GM18505 (cell line): ENCODE measurements at regions not wholly inside any gene's neighbourhood (a gene's known extent, or its start where the extent isn't known, plus 50 kb on each side); places are given as distances from the start of the nearest gene placed in this dataset.

Source experiments
- ATAC-seq: cut with Tn5 transposase; IDR thresholded peaks from one replicate; pipeline ENCODE4 v1.9.1; 2021; ENCODE audit not compliant: unreplicated experiment
- POLR2A ChIP-seq: IDR thresholded peaks from 4 replicates; pipeline ENCODE4 v1.6.1; 2011; ENCODE audit warnings: borderline replicate concordance; ENCODE audit not compliant: insufficient read depth, insufficient read length; ENCODE audit errors: extremely low read depth

GRCh38 chr18:42576124-42576523, 539.4 kb downstream of the RIT2 start:
- ATAC-seq: no peak
- TF ChIP-seq POLR2A: no peak

- no peak for ATAC-seq
- no peak for TF ChIP-seq POLR2A
Observed at GRCh38 chr18:42578792-42579191, 536.7 kb downstream of the RIT2 start.

GRCh38 chr18:42582266-42582665, 533.2 kb downstream of the RIT2 start:
- ATAC-seq: no peak
- no peak for TF ChIP-seq POLR2A

DNA sequence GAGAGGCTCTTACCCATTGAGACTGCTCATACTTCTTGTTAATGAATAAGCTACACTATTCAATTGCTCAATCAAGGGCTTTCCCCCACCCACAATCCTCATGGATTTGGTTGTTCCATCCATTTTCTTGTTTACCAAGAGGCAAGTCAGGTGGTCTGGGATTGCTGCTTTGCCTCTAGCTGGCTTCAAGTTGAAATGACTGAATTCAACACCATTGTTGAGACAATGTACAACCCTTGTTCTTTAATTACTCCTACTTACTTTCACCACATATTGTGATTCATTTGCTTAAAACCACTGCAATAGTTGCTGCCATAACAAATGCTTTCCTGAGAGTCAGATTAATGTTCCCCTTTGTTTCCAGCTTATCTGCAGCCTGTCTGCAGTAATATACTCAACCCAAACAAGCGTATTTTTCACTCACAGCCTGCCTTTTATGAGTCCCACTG, 532.2 kb downstream of the RIT2 start:
- no peak for ATAC-seq
- no peak for TF ChIP-seq POLR2A

DNA sequence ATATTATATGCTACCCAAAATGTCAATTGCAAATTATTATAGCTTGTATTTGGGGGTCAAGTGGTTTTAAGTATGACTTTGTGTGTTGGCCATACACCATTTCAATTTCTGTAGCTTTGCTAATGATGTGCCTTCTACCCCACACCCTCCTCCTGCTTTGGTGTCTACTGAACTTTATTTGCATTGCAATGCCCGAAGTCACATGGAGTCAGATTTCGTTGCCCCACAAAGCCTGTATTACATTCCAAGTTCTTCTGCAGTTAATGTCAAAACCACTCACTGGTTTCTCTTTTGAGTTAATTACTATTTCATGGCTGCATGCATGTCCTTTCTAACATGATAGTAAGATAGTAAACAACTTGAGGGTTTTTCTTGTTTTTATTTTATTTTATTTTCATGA, 528.9 kb downstream of the RIT2 start:
- ATAC-seq: no peak
- no peak for TF ChIP-seq POLR2A

- no peak for ATAC-seq
- TF ChIP-seq POLR2A: no peak
Observed at GRCh38 chr18:42588786-42589185, 526.7 kb downstream of the RIT2 start.

DNA sequence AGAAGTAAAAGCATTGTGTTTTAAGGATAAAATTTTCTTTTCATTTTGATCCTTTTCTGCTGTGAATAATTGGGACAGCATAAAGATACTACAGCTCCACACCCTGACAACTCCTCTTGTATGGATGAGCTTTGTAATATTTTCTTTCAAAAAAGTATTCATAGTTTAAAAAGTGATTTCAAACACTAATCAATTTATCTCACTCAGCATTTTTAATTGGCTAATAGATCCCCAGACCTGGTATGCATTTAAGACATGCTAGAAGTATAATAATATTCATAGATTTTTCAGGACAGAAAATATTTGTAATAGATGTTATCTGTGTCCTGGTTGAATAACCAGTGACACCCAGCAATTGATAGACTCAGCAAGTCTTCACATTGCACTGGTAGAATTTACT, 510.7 kb downstream of the RIT2 start:
- no peak for ATAC-seq
- no peak for TF ChIP-seq POLR2A

- TF ChIP-seq POLR2A: no peak
- ATAC-seq: no peak
Observed at GRCh38 chr18:42606886-42607495, 508.5 kb downstream of the RIT2 start.

DNA sequence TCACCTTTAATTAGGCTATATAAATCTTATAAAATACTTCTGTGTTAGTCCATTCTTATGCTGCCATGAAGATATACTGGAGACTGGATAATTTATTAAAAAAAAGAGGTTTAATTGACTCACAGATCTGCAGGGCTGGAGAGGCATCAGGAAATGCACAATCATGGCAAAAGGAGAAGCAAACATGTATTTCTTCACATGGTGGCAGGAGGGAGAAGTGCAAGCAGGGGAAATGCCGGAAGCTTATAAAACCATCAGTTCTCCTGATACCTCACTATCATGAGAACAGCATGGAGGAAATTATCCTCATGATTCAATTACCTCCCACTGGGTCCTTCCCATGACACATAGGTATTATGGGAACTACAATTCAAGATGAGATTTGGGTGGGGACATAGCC, 504.4 kb downstream of the RIT2 start:
- no peak for TF ChIP-seq POLR2A
- no peak for ATAC-seq

DNA sequence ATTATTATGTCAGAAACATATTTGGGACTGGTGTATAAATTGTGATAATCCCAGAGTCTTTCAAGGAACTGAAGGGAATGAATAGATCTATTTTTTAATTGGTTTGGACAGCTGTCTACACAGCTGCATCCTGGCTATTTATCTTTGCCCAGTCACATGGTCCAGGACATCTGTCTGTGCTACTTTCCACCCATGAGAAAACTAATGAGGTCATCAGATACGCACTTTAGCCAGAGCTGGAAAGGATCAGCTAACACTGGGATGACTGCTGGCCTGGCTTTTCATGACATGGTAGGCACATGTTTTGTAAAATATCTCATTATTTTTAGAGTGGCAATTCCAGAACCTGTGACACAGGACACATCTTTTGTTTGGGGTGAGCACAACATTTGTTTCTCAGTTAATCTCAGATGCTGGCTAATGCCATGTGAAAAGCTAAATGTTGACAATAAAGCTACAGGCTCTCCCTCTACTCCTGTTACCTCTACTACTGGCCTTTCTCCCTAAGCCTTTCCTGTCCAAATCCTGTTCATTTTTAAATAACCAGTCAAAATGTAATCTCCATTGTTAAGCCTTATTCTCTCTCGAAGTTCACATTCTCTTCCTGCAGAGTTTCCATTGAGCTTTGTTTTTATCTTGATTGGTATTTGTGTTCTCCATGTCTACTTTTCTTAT, 500.7 kb downstream of the RIT2 start:
- ATAC-seq: no peak
- TF ChIP-seq POLR2A: no peak

- ATAC-seq: no peak
Observed at GRCh38 chr18:42617221-42617620, 498.3 kb downstream of the RIT2 start.

GRCh38 chr18:42619771-42620170, 495.7 kb downstream of the RIT2 start:
- no peak for ATAC-seq
- TF ChIP-seq POLR2A: no peak

More at GRCh38 chr18:42617221-42617620, 498.3 kb downstream of the RIT2 start:
- TF ChIP-seq POLR2A: no peak

GRCh38 chr18:42620657-42621056, 494.8 kb downstream of the RIT2 start:
- no peak for ATAC-seq
- no peak for TF ChIP-seq POLR2A

DNA sequence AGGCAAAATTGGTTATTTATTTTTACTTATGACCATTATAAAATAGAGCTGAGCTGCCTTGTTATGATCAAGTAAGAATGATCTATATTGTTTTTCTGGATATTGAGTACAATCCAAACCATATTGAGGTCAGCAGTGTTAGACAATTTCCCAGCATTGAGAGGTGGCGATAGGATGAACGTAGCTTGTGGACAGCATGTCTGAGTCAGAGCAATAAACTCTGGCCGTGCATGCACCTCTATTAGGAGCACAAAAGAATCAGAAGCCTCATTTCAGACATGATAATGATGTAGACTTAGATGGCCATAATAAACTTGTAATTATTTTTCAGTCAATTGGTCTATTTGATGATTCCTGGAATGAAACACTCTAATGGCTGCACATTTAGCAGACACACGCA, 491.6 kb downstream of the RIT2 start:
- TF ChIP-seq POLR2A: no peak
- ATAC-seq: no peak

- ATAC-seq: no peak
- no peak for TF ChIP-seq POLR2A
Observed at GRCh38 chr18:42632801-42633200, 482.7 kb downstream of the RIT2 start.

DNA sequence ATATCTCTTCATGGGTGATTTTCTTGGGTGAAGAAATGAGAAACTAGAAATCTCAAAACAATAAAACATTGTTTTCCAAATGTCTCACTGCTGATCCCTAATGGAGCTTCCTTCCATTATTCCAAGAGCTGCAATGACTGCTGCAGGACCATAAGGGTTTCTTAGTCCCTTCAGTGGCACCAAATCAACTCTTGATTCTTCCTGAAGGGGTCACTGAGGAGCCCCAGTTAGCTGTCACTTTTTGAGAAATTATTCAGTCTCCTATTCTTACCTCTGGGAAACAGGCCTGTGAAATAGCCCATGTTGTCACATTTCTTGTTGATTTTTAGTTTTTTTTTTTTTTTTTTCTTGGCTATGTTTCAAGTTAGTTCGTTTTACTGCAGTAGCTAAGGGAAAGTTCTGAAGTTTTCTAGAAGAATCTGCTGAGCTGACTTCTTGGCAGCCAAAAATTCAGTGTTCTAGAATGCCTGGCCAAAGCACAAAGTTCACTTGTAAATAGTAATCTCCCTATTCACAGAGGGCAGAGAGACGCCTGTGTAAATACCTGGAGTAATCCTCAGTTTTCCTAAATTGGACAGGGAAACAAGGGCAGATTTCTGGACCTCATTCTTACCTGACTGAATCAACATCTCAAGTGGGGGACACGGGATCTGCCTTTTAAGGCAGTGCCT, 480.0 kb downstream of the RIT2 start:
- ATAC-seq: no peak
- no peak for TF ChIP-seq POLR2A
